ENCODE measurements at regions not wholly inside any gene's neighbourhood (a gene's known extent, or its start where the extent isn't known, plus 50 kb on each side); places are given as distances from the start of the nearest gene placed in this dataset.

DNA sequence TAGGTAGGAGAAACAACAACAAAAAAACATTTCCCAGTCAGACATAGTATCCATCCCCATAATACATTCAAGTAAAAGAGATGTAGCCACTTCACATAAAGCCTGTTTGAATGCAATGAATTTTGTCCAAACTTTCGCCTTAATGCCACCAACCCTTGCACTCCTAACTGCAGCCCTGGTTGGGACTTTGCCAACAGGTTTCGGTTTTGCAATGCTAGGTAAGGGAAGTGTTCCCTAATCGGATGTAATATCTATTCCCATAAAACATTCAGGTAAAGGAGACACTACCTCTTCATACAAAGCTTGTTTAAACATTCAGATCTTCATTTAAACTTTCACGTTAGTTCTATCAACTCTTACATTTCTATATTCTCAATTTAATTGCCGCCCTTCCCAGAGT is 336.1 kb downstream of the DRD1 start:
- Histone ChIP-seq H3F3A (ENCODE audit: insufficient read depth) (no peaks in the 10 kb centered on the region), H3K4me3 (no peak overlapping the region), H3K9me3 (ENCODE audit: low read depth) (no peaks in the 10 kb centered on the region), H3K9me2 (ENCODE audit: insufficient read depth) (no peaks in the 10 kb centered on the region), H3K9ac (no peak overlapping the region), H3K36me3 (ENCODE audit: low read depth) (no peaks in the 10 kb centered on the region), H4K20me1 (ENCODE audit: insufficient read depth) (no peaks in the 10 kb centered on the region), H3K27me3 (replicated peaks; ENCODE audit: insufficient read depth) (no peaks in the 10 kb centered on the region), H3K4me1 (ENCODE audit: insufficient read depth) (no peaks in the 10 kb centered on the region), H3K79me2 (ENCODE audit: insufficient read depth) (no peaks in the 10 kb centered on the region), H3K27ac (no peak overlapping the region), H3K4me2 (ENCODE audit: unreplicated experiment) (no peak overlapping the region), H2AFZ (no peak overlapping the region)
- TF ChIP-seq EZH2 (IDR thresholded peaks at IDR 0.05; ENCODE audit: insufficient read depth, poor library complexity, severe bottlenecking) (no peak), EZH2phosphoT487 (IDR thresholded peaks at IDR 0.05; ENCODE audit: insufficient read depth, low read depth) (no peak)
- no peak for DNase-seq
- 22 to 28% methylated on average over 5 of the region's 5 CpGs for WGBS, 2 experiments (ENCODE audit: low coverage in 1 of 2, low lambda C conversion rate in 2 of 2, missing lambda C conversion rate in 2 of 2)
- in situ Hi-C loops (cut with MboI): no loop called here

DNA sequence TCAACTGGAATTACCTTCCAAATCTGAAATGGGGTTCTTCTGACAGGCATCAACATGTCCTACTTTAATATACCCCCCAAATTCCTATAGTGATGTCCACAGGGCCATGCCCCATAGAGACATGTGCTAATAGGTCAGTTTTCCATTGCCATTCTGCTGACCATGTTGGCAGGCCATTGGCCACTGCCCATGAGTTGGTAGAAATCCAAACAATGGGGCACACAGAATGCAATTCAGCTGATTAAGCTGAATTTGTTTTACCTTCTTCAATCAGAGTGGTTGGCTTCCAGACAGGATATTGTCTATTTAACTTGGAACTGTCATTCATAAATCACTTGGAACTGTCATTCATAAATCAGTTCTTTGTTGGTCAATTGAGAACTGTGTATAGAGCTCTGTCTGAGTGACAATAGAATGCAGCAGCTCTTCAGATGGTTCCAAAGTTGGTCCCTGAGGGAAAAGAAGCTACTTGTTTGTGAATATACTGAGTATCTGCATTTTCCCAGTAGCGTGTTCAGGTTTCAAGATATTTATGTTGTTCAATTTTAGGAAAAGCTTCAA is 336.9 kb downstream of the DRD1 start:
- H3K27me3 ChIP-seq (replicated peaks; ENCODE audit: insufficient read depth): no peaks in the 10 kb centered on the region
- H3K9me3 ChIP-seq (ENCODE audit: low read depth): no peaks in the 10 kb centered on the region
- no peak for DNase-seq
- no peak for TF ChIP-seq EZH2phosphoT487 (IDR thresholded peaks at IDR 0.05; ENCODE audit: insufficient read depth, low read depth)
- TF ChIP-seq EZH2 (IDR thresholded peaks at IDR 0.05; ENCODE audit: insufficient read depth, poor library complexity, severe bottlenecking): no peak
- H3F3A ChIP-seq (ENCODE audit: insufficient read depth): no peaks in the 10 kb centered on the region
- in situ Hi-C loops (cut with MboI): no loop called here
- H3K9me2 ChIP-seq (ENCODE audit: insufficient read depth): no peaks in the 10 kb centered on the region
- no peaks in the 10 kb centered on the region for H4K20me1 ChIP-seq (ENCODE audit: insufficient read depth)
- no peaks in the 10 kb centered on the region for H3K79me2 ChIP-seq (ENCODE audit: insufficient read depth)
- 14% methylated on average over 1 of the region's 1 CpG for WGBS, 2 experiments (ENCODE audit: low coverage in 1 of 2, low lambda C conversion rate in 2 of 2, missing lambda C conversion rate in 2 of 2)
- H2AFZ ChIP-seq: no peak overlapping the region
- H3K36me3 ChIP-seq (ENCODE audit: low read depth): no peaks in the 10 kb centered on the region
- no peaks in the 10 kb centered on the region for H3K4me1 ChIP-seq (ENCODE audit: insufficient read depth)
- no peak overlapping the region for H3K27ac ChIP-seq
- no peak overlapping the region for H3K4me2 ChIP-seq (ENCODE audit: unreplicated experiment)
- no peak overlapping the region for H3K9ac ChIP-seq
- no peak overlapping the region for H3K4me3 ChIP-seq

DNA sequence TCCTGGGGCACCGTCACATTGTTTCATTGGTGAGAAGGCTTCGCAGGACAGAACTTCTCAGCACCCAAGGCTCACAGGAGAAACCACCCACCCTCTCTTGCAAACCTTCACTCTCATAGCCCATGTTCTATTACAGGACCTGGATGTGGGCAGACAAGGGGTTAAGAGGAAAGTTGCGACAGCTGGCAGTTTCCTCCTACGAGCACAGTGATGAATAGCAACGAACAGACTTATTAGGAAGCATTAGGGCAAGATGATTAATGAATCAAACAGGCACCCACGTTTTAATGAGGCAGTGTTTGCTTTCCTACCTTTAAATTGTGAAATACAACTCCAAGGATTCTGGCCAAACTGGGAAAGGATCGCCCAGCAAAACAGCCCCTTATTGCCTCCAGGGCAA is 339.3 kb downstream of the DRD1 start:
- Histone ChIP-seq H3K4me2 (ENCODE audit: unreplicated experiment) (no peak overlapping the region), H3K79me2 (ENCODE audit: insufficient read depth) (no peaks in the 10 kb centered on the region), H4K20me1 (ENCODE audit: insufficient read depth) (no peaks in the 10 kb centered on the region), H3K4me1 (ENCODE audit: insufficient read depth) (no peaks in the 10 kb centered on the region), H3K36me3 (ENCODE audit: low read depth) (no peaks in the 10 kb centered on the region), H3F3A (ENCODE audit: insufficient read depth) (no peaks in the 10 kb centered on the region), H3K9me3 (ENCODE audit: low read depth) (no peaks in the 10 kb centered on the region), H3K9me2 (ENCODE audit: insufficient read depth) (no peaks in the 10 kb centered on the region), H3K9ac (no peak overlapping the region), H3K4me3 (no peak overlapping the region), H3K27me3 (replicated peaks; ENCODE audit: insufficient read depth) (no peaks in the 10 kb centered on the region), H3K27ac (no peak overlapping the region), H2AFZ (no peak overlapping the region)
- 10 to 18% methylated on average over 7 of the region's 7 CpGs for WGBS, 2 experiments (ENCODE audit: low coverage in 1 of 2, low lambda C conversion rate in 2 of 2, missing lambda C conversion rate in 2 of 2)
- no peak for DNase-seq
- in situ Hi-C loops (cut with MboI): no loop called here
- no peak for TF ChIP-seq EZH2 (IDR thresholded peaks at IDR 0.05; ENCODE audit: insufficient read depth, poor library complexity, severe bottlenecking)
- no peak for TF ChIP-seq EZH2phosphoT487 (IDR thresholded peaks at IDR 0.05; ENCODE audit: insufficient read depth, low read depth)

DNA sequence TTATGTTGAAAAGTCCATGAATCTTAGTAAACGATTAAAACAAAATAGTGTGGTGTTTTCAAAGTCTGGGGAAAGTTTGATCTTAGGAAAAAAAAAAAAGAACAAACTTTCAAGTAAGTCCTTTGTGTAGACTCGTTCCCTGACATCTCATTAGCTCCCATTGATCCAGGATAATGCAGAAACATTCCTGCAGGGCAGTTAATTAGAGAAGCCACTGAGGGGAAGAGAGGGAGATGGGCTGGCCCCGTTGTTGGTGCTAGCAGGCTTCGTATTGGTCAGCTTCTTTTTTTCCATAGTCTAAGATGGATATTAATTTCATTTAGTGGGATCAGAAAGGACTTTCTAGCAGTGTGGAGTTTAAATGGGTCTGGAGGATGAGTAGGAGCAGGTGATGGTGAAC is 340.2 kb downstream of the DRD1 start:
- no peak for DNase-seq
- H3K4me3 ChIP-seq: no peak overlapping the region
- H2AFZ ChIP-seq: no peak overlapping the region
- whole genome bisulfite sequencing, 2 experiments (ENCODE audit: low coverage in 1 of 2, low lambda C conversion rate in 2 of 2, missing lambda C conversion rate in 2 of 2): 12 to 19% methylated on average over 4 of the region's 4 CpGs
- TF ChIP-seq EZH2 (IDR thresholded peaks at IDR 0.05; ENCODE audit: insufficient read depth, poor library complexity, severe bottlenecking): no peak
- TF ChIP-seq EZH2phosphoT487 (IDR thresholded peaks at IDR 0.05; ENCODE audit: insufficient read depth, low read depth): no peak
- H3K9ac ChIP-seq: no peak overlapping the region
- H3K27ac ChIP-seq: no peak overlapping the region
- H3K4me2 ChIP-seq (ENCODE audit: unreplicated experiment): no peak overlapping the region
- no peaks in the 10 kb centered on the region for H3K4me1 ChIP-seq (ENCODE audit: insufficient read depth)
- no peaks in the 10 kb centered on the region for H3K36me3 ChIP-seq (ENCODE audit: low read depth)
- H3F3A ChIP-seq (ENCODE audit: insufficient read depth): no peaks in the 10 kb centered on the region
- H3K79me2 ChIP-seq (ENCODE audit: insufficient read depth): no peaks in the 10 kb centered on the region
- in situ Hi-C loops (cut with MboI): no loop called here
- H3K9me3 ChIP-seq (ENCODE audit: low read depth): no peaks in the 10 kb centered on the region
- H3K9me2 ChIP-seq (ENCODE audit: insufficient read depth): no peaks in the 10 kb centered on the region
- no peaks in the 10 kb centered on the region for H4K20me1 ChIP-seq (ENCODE audit: insufficient read depth)
- no peaks in the 10 kb centered on the region for H3K27me3 ChIP-seq (replicated peaks; ENCODE audit: insufficient read depth)

DNA sequence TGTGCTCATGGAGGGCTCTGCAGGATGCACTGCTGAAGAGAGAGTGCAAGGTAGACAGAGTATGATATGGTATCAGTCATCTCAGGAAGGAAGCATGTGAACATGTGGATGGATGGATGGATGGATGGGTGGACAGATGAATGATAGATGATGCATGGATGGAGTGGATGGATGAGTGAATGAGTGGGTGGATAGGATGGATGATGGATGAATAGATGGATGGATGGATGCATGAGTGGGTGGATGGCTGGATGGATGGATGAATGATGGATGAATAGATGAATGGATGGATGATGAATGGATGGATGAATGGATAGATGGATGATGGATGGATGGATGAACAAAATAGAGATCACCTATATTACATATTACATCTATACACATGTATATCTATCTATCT is 341.3 kb downstream of the DRD1 start:
- in situ Hi-C loops (cut with MboI): no loop called here
- Histone ChIP-seq H3K27ac (no peak overlapping the region), H3K79me2 (ENCODE audit: insufficient read depth) (no peaks in the 10 kb centered on the region), H3K4me2 (ENCODE audit: unreplicated experiment) (no peak overlapping the region), H3K9me3 (ENCODE audit: low read depth) (no peaks in the 10 kb centered on the region), H3K36me3 (ENCODE audit: low read depth) (no peaks in the 10 kb centered on the region), H3K4me3 (no peak overlapping the region), H3K9me2 (ENCODE audit: insufficient read depth) (no peaks in the 10 kb centered on the region), H4K20me1 (ENCODE audit: insufficient read depth) (no peaks in the 10 kb centered on the region), H3K4me1 (ENCODE audit: insufficient read depth) (no peaks in the 10 kb centered on the region), H3K9ac (no peak overlapping the region), H3K27me3 (replicated peaks; ENCODE audit: insufficient read depth) (no peaks in the 10 kb centered on the region), H2AFZ (no peak overlapping the region), H3F3A (ENCODE audit: insufficient read depth) (no peaks in the 10 kb centered on the region)
- TF ChIP-seq EZH2phosphoT487 (IDR thresholded peaks at IDR 0.05; ENCODE audit: insufficient read depth, low read depth): no peak
- DNase-seq: no peak
